ENCODE measurements at regions not wholly inside any gene's neighbourhood (a gene's known extent, or its start where the extent isn't known, plus 50 kb on each side); places are given as distances from the start of the nearest gene placed in this dataset.

GRCh38 chr2:502831-503230 is 174.4 kb downstream of the TMEM18 start:
- no peaks in the 10 kb centered on the region for H3K27me3 ChIP-seq (ENCODE audit: control insufficient read depth, insufficient read depth, low read length)
- H3K4me1 ChIP-seq (ENCODE audit: control insufficient read depth in 2 of 3, insufficient read depth in 2 of 3, low read depth in 1 of 3, low read length in 3 of 3), result peaks cover 0 to 6% (median 2%) of the 10 kb centered on the region in 3 donors
- no peak overlapping the region for H3K27ac ChIP-seq (ENCODE audit: low read depth in 2 of 2, low read length in 2 of 2)
- no peak for DNase-seq
- no peak for FAIRE-seq
- no peaks in the 10 kb centered on the region for H3K9me3 ChIP-seq (ENCODE audit: control insufficient read depth in 2 of 3, insufficient read depth in 1 of 3, low read length in 3 of 3)
- H3K36me3 ChIP-seq (ENCODE audit: control insufficient read depth in 2 of 3, insufficient read depth in 3 of 3, low read length in 3 of 3), result no peaks in the 10 kb centered on the region
- no peak overlapping the region for H3K4me3 ChIP-seq (ENCODE audit: low read length in 3 of 3)
- H3K9ac ChIP-seq (ENCODE audit: low read length in 3 of 3), result no peak overlapping the region
- TF ChIP-seq CTCF (IDR thresholded peaks at IDR 0.05; ENCODE audit: borderline replicate concordance, extremely low read depth, insufficient read depth), result no peak
- intact Hi-C loops (cut with DNase I), result no loop called here

GRCh38 chr2:501667-502066 is 175.5 kb downstream of the TMEM18 start:
- DNase-seq (no peak), FAIRE-seq (no peak)
- Histone ChIP-seq H3K4me1 (ENCODE audit: control insufficient read depth in 2 of 3, insufficient read depth in 2 of 3, low read depth in 1 of 3, low read length in 3 of 3) (peaks cover 0 to 6% (median 2%) of the 10 kb centered on the region in 3 donors), H3K27ac (ENCODE audit: low read depth in 2 of 2, low read length in 2 of 2) (no peak overlapping the region), H3K4me3 (ENCODE audit: low read length in 3 of 3) (no peak overlapping the region), H3K36me3 (ENCODE audit: control insufficient read depth in 2 of 3, insufficient read depth in 3 of 3, low read length in 3 of 3) (no peaks in the 10 kb centered on the region), H3K27me3 (ENCODE audit: control insufficient read depth, insufficient read depth, low read length) (no peaks in the 10 kb centered on the region), H3K9ac (ENCODE audit: low read length in 3 of 3) (no peak overlapping the region), H3K9me3 (ENCODE audit: control insufficient read depth in 2 of 3, insufficient read depth in 1 of 3, low read length in 3 of 3) (no peaks in the 10 kb centered on the region)
- TF ChIP-seq CTCF (IDR thresholded peaks at IDR 0.05; ENCODE audit: borderline replicate concordance, extremely low read depth, insufficient read depth), result no peak
- intact Hi-C loops (cut with DNase I), result no loop called here

- FAIRE-seq, result no peak
- no peak overlapping the region for H3K27ac ChIP-seq (ENCODE audit: low read depth in 2 of 2, low read length in 2 of 2)
- intact Hi-C loops (cut with DNase I), result no loop called here
Observed at GRCh38 chr2:501130-501529, 176.1 kb downstream of the TMEM18 start.

More at GRCh38 chr2:501130-501529, 176.1 kb downstream of the TMEM18 start:
- no peak for TF ChIP-seq CTCF (IDR thresholded peaks at IDR 0.05; ENCODE audit: borderline replicate concordance, extremely low read depth, insufficient read depth)
- H3K9ac ChIP-seq (ENCODE audit: low read length in 3 of 3), result no peak overlapping the region
- no peaks in the 10 kb centered on the region for H3K36me3 ChIP-seq (ENCODE audit: control insufficient read depth in 2 of 3, insufficient read depth in 3 of 3, low read length in 3 of 3)
- H3K27me3 ChIP-seq (ENCODE audit: control insufficient read depth, insufficient read depth, low read length), result no peaks in the 10 kb centered on the region
- DNase-seq, result no peak
- no peaks in the 10 kb centered on the region for H3K9me3 ChIP-seq (ENCODE audit: control insufficient read depth in 2 of 3, insufficient read depth in 1 of 3, low read length in 3 of 3)
- peaks cover 0 to under 1% (median 0%) of the 10 kb centered on the region in 3 donors for H3K4me1 ChIP-seq (ENCODE audit: control insufficient read depth in 2 of 3, insufficient read depth in 2 of 3, low read depth in 1 of 3, low read length in 3 of 3)
- H3K4me3 ChIP-seq (ENCODE audit: low read length in 3 of 3), result no peak overlapping the region
